NCI-H2081 treated with DMSO at 0.1 percent for 48 hours (cell line): ENCODE measurements at regions not wholly inside any gene's neighbourhood (a gene's known extent, or its start where the extent isn't known, plus 50 kb on each side); places are given as distances from the start of the nearest gene placed in this dataset.

ENCODE experiments used
- DNase-seq: peaks from one replicate; lab custom pipeline; 2025; lab: John Stamatoyannopoulos, UW

DNA sequence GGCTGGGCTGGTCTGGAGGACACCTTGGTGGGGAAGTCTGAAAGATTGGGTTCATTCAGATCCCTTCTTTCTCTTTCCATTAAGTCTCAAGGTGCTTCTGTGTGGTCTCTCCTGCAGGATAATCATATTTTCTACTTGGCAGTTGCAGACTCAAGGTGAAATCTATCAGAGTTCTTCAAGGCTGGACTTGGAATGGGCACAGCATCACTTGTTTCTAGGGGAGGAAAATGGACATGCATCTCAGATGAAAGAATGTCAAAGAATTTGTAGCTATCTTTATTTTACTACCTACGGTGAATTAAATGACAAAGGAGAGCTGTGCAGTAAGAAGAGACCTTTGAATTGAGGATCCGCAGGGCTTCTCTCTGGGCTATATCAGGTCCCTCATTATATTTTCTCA lies 69.8 kb upstream of the PAPPA start:
- no peak for DNase-seq

DNA sequence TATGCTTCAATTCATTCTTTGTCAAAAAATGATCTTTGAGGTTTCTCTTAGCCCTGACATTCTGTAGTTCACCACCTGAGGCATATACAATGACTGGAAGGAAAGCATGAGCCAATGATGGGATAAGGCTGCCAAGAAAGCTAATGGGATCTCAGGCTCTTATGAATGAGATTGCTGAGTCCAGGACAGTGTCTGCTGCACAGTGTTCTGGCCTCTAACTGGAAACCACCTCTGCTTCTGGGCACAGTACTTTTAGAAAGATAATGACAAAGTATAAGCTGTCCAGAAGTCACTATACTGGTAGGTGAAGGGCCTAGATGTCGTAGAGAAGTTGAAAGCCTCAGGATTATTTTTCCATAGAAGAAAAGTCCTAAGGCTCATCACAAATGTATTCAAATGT lies 69.1 kb upstream of the PAPPA start:
- DNase-seq = no peak

DNA sequence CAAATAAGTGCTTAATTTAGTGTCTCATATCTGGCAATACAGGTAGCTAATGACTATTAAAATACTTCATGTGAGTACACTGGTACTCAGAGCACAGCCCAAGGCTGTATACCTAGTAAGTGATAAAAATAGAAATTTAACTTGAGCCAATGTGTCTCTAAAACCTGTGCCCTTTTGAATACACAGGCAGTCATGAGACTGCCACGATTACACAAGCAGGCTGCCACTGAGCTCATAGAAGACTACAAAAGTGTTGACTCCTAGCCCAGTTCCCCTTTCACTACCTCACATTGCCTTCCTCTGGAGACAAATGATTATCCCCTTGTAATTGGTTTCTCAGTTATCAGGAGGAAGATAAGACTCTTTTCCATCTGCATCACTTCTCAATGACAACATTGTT lies 66.3 kb upstream of the PAPPA start:
- DNase-seq = peak; percentile 64

DNA sequence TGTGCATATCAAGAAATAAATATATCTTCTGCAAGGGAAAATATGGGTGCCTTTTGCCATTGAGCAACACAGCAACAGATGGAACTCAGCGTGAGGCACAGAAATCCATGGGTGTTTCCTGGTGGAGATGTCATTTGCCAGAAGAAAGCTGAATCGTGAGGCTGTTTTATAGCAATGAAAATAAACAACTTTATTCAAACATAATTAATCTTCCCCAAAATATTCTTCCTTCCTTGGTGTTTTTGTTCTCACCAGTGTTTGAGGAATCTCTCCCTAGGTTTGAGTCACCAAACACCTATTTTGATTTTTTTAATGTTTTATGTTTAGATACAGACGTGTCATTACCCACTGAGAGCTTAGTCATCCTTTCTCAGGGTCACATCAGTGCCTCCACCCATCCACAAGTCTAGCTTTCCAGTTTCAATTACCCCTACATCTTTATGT lies 65.8 kb upstream of the PAPPA start:
- peak; percentile 68 for DNase-seq

DNA sequence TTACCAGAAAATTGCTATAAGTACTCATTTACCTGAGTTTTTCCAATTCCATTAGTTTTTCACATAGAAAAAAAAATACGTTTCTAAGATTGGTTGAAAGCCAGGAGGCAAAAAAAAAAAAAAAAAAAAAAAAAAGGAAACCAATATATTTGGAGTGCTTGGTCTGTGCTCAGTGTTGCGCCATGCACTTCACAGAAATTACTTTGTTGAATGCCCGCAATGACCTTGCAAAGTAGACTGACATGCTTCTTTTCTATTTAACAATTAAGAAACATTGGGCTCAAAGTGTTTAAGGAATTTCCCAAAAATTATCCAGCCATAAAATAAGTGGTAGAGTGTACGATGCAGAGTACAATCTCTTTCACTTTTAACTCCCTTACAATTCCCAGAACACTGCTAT lies 65.2 kb upstream of the PAPPA start:
- DNase-seq = no peak

DNA sequence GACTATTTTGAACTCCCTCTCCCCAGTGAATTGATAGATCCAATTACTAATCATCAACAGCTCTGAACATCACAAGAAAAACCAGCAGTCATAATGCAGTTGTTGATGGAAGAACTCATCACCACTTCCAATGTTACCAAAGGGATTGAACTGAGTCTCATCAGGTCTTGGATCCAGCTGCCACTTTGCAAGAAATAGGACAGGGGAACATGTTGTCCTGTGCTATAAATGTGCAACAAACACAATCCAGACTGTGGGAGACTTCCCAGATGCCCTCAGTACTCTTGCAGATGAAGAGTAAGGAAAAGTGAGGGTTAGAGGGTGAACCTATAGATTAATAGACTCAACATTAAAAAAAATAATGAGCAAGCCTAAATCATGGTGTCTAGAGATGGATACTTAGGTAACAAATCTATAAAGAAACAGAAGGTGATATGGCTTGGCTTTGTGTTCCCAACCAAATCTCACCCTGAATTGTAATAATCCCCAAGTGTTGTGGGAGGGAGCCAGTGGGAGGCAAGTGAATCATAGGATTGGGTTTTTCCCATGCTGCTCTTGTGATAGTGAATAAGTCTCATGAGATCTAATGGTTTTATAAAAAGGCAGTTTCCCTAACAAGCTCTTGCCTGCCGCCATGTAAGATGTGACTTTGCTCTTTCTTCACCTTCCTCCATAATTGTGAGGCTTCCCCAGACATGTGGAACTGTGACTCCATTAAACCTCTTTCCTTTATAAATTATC lies 63.4 kb upstream of the PAPPA start:
- DNase-seq = no peak

DNA sequence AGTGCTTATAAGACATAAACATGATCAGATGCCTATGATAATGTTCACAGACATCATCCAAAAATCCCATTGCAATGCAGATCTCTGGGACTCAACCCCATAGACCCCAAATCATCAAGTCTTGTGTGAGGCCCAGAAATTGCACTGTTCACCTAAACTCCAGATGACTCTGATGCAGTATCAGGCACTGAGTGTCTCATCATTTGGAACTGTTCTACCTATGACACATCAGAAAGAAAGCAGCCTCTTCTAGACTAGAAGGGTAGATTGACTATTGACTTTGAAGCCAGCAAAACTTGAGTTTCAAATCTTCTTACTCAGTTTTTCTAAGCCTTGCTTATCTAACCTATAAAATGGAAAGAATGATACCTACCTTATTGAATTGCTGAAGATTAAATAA lies 58.7 kb upstream of the PAPPA start:
- DNase-seq = no peak

DNA sequence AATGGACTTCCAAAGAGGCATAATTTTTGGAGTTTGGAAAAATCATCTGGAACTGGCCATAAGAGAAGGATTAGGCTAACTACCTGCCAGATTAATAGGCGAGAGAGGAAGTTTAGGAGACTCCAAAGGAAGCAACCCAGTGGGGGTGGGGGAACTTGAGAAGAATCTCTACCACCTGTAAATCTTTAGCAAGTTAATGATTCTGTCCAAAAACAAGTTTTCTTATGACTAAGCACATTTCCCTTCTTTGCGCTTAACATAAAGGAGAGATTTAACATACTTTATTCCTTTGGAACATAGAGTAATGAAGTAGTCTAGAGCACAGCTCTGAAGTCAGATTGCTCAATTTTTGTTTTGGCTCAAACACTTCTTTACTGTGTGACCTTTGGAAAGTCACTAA lies 58.2 kb upstream of the PAPPA start:
- DNase-seq = no peak

DNA sequence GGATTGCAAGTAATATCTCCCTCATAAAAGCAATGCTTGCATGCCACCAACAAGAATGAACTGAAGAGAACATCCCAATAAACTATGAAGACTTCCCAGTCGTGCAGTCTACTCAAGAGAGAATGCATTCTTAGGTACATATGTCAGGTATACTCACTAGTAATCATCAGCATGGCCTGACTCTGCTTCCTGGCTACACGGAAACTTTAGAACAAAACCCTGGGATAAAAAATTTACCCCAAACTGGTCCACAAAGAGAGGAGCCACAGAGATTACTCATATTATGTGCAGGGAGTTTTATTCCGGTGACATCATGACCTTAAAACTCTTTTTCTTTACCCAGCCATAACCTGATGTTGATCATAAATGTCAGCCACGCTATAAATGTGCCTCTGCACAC lies 57.5 kb upstream of the PAPPA start:
- DNase-seq = no peak

DNA sequence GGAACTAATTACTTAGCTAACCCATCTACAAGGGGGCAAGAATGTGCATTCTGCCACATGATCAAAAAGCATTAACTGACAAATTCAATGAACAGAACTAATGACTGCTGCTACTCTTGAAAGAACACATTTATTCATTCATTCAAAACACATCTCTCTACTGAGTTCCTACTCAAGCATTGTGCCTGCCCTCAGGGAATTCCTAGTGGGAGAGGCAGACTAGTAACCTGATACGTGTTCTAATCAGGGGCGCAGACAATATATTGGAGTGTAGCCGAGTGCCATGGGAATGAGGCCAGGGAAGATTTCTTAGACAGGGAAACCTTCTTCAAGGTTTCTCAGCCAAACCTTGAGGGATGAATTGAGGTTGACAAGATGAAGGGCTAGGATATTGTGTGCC lies 56.7 kb upstream of the PAPPA start:
- no peak for DNase-seq

DNA sequence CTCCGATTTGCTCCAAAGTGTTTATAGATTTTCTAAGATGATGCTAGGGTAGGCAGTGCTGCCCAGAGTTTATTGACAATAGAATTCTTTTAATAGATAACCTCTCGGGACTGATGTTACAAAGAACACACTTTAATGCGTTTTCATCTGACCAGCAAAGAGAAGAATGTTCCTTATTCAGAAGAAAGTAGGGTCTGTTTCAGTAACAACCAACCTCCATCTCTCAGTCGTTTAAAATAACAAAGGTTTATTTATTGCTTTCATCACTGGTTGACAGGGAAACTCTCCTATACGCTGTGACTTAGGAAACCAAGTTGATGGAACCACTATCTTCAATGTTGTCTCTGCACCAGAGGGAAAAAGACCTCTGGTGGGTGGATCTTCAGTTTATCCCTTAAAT lies 55.1 kb upstream of the PAPPA start:
- DNase-seq = no peak

DNA sequence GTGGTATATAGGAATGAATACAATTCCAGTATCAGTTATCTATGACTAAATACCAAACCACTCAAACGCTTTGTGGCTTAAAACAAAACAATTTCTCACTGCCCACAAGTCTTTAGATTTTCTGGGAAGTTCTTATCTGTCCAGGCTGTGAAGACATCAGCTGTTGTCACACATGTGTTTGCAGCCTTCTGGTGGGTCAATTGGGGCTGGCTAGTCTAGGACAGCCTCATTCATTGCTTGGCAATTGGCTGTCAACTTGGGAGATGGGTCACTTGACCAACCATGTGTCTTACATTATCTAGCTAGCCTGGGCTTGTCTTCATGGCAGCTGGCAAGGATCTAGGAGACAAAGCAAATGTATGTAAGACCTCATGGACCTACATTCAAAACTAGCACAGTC lies 53.8 kb upstream of the PAPPA start:
- no peak for DNase-seq

DNA sequence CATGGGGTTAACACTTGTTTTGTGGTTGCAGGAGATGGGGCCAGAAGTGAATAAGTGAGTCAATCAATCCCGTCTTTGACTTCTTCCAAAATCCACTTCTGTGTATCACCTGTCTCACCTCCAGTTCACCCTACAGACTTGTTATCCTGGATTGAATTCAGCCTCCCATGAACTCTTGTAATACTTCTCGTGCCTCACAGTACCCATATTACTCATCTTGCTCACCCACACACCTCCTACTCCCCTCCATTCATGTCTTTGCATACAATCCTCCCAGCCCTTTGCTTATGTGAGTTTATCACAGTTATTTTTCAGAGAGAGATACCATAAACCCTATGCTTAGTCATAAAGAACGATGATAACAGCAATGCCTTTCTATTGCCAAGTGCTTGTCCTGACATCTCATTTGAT lies 52.9 kb upstream of the PAPPA start:
- DNase-seq = no peak

DNA sequence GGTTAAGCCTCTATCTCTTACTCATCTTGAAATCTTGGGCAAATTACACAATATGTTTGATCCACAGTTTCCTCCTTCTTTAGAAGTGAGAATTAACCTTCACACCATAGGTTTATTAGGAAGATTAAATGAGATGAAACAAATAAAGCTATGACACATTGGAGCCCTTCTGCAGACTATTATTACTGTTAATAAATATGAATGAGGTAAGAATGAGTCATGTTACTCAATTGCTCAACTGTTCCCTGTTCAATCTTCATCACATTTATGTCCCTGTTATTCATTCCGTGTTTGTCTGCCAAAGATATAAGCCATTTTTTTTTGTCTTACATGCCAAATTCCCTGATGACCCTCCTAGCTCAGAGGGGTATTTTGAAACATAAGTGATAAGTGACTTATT lies 52.1 kb upstream of the PAPPA start:
- no peak for DNase-seq

DNA sequence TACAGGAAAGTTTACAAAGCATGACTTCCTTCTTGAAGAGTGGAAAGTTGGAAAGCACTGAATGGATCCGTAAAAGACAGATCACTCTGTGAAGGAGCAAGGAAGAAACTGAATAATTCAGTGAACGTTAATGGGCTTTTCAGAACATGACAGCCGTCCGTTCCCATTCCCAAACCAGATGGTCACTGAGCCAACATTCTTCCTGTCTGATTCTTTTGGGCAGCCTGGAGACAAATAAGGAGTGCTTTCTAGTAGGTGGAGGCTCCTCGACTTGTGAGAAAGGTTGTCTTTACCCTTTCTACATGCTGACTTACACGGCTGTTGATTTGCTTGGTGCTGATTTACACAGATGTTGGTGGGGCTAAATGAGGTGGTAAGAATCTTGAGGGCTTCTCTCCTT lies 51.0 kb upstream of the PAPPA start:
- DNase-seq = no peak
